ENCODE measurements at regions not wholly inside any gene's neighbourhood (a gene's known extent, or its start where the extent isn't known, plus 50 kb on each side); places are given as distances from the start of the nearest gene placed in this dataset.

- Histone ChIP-seq H3K4me1 (ENCODE audit: insufficient read depth, low read length, poor library complexity, severe bottlenecking) (no peaks in the 10 kb centered on the region), H3K4me2 (ENCODE audit: low read depth, low read length, poor library complexity, severe bottlenecking) (no peak overlapping the region), H3K9me2 (replicated peaks; ENCODE audit: low read depth, low read length) (no peaks in the 10 kb centered on the region), H3K79me2 (ENCODE audit: insufficient read depth, low read length) (no peaks in the 10 kb centered on the region), H3K9me3 (ENCODE audit: insufficient read depth, low read depth, low read length) (no peaks in the 10 kb centered on the region), H4K20me1 (ENCODE audit: insufficient read depth, low read length, poor library complexity, severe bottlenecking) (no peaks in the 10 kb centered on the region), H2AFZ (ENCODE audit: low read length) (no peak overlapping the region), H3K36me3 (ENCODE audit: insufficient read depth, low read length) (no peaks in the 10 kb centered on the region), H3K9ac (ENCODE audit: low read depth, low read length, poor library complexity, severe bottlenecking) (no peak overlapping the region), H3K27me3 (ENCODE audit: insufficient read depth, low read length, poor library complexity, severe bottlenecking) (no peaks in the 10 kb centered on the region), H3K4me3 (ENCODE audit: low read length, poor library complexity, severe bottlenecking) (no peak overlapping the region), H3F3A (ENCODE audit: low read depth) (no peaks in the 10 kb centered on the region)
- TF ChIP-seq CTCF (conservative IDR thresholded peaks at IDR 0.05; ENCODE audit: low read length) = no peak
- no peak for TF ChIP-seq EZH2phosphoT487 (IDR thresholded peaks at IDR 0.05; ENCODE audit: borderline replicate concordance)
Measured at GRCh38 chrX:95029571-95029970, 1355.6 kb downstream of the FAM133A start.

- Histone ChIP-seq H3K27me3 (ENCODE audit: insufficient read depth, low read length, poor library complexity, severe bottlenecking) (no peaks in the 10 kb centered on the region), H3K4me3 (ENCODE audit: low read length, poor library complexity, severe bottlenecking) (no peak overlapping the region), H3K4me1 (ENCODE audit: insufficient read depth, low read length, poor library complexity, severe bottlenecking) (no peaks in the 10 kb centered on the region), H3K36me3 (ENCODE audit: insufficient read depth, low read length) (no peaks in the 10 kb centered on the region), H3F3A (ENCODE audit: low read depth) (no peaks in the 10 kb centered on the region), H3K4me2 (ENCODE audit: low read depth, low read length, poor library complexity, severe bottlenecking) (no peak overlapping the region), H3K79me2 (ENCODE audit: insufficient read depth, low read length) (no peaks in the 10 kb centered on the region), H3K9me3 (ENCODE audit: insufficient read depth, low read depth, low read length) (no peaks in the 10 kb centered on the region), H4K20me1 (ENCODE audit: insufficient read depth, low read length, poor library complexity, severe bottlenecking) (no peaks in the 10 kb centered on the region), H2AFZ (ENCODE audit: low read length) (no peak overlapping the region), H3K9ac (ENCODE audit: low read depth, low read length, poor library complexity, severe bottlenecking) (no peak overlapping the region), H3K9me2 (replicated peaks; ENCODE audit: low read depth, low read length) (no peaks in the 10 kb centered on the region)
- TF ChIP-seq EZH2phosphoT487 (IDR thresholded peaks at IDR 0.05; ENCODE audit: borderline replicate concordance) (no peak), CTCF (conservative IDR thresholded peaks at IDR 0.05; ENCODE audit: low read length) (no peak)
Measured at GRCh38 chrX:95040104-95040503, 1366.1 kb downstream of the FAM133A start.

GRCh38 chrX:95044331-95044730, 1370.3 kb downstream of the FAM133A start:
- Histone ChIP-seq H3K4me1 (ENCODE audit: insufficient read depth, low read length, poor library complexity, severe bottlenecking) (no peaks in the 10 kb centered on the region), H3K79me2 (ENCODE audit: insufficient read depth, low read length) (no peaks in the 10 kb centered on the region), H3F3A (ENCODE audit: low read depth) (no peaks in the 10 kb centered on the region), H3K4me2 (ENCODE audit: low read depth, low read length, poor library complexity, severe bottlenecking) (no peak overlapping the region), H2AFZ (ENCODE audit: low read length) (no peak overlapping the region), H3K36me3 (ENCODE audit: insufficient read depth, low read length) (no peaks in the 10 kb centered on the region), H3K27me3 (ENCODE audit: insufficient read depth, low read length, poor library complexity, severe bottlenecking) (no peaks in the 10 kb centered on the region), H3K9ac (ENCODE audit: low read depth, low read length, poor library complexity, severe bottlenecking) (no peak overlapping the region), H3K4me3 (ENCODE audit: low read length, poor library complexity, severe bottlenecking) (no peak overlapping the region), H4K20me1 (ENCODE audit: insufficient read depth, low read length, poor library complexity, severe bottlenecking) (no peaks in the 10 kb centered on the region), H3K9me2 (replicated peaks; ENCODE audit: low read depth, low read length) (no peaks in the 10 kb centered on the region), H3K9me3 (ENCODE audit: insufficient read depth, low read depth, low read length) (no peaks in the 10 kb centered on the region)
- TF ChIP-seq CTCF (conservative IDR thresholded peaks at IDR 0.05; ENCODE audit: low read length) = no peak
- no peak for TF ChIP-seq EZH2phosphoT487 (IDR thresholded peaks at IDR 0.05; ENCODE audit: borderline replicate concordance)

Data from Loucy (cell line).